NB4 (cell line): ENCODE measurements at regions not wholly inside any gene's neighbourhood (a gene's known extent, or its start where the extent isn't known, plus 50 kb on each side); places are given as distances from the start of the nearest gene placed in this dataset.

ENCODE experiments used
- MAX ChIP-seq: IDR thresholded peaks from 2 replicates; pipeline ENCODE4 v1.6.1; 2011; ENCODE audit warnings: low read depth, low read length
- MYC ChIP-seq: IDR thresholded peaks from 2 replicates; pipeline ENCODE4 v1.6.1; 2011; ENCODE audit warnings: low read depth, low read length
- POLR2A ChIP-seq: IDR thresholded peaks from 2 replicates; pipeline ENCODE4 v1.6.1; 2011; ENCODE audit warnings: mild to moderate bottlenecking; ENCODE audit not compliant: insufficient read length; ENCODE audit errors: extremely low read depth
- TF ChIP-seq, protein P1 (sequence below): IDR thresholded peaks from one replicate; pipeline ENCODE4 v1.5.1; 2012; ENCODE audit warnings: low read depth, low read length

DNA sequence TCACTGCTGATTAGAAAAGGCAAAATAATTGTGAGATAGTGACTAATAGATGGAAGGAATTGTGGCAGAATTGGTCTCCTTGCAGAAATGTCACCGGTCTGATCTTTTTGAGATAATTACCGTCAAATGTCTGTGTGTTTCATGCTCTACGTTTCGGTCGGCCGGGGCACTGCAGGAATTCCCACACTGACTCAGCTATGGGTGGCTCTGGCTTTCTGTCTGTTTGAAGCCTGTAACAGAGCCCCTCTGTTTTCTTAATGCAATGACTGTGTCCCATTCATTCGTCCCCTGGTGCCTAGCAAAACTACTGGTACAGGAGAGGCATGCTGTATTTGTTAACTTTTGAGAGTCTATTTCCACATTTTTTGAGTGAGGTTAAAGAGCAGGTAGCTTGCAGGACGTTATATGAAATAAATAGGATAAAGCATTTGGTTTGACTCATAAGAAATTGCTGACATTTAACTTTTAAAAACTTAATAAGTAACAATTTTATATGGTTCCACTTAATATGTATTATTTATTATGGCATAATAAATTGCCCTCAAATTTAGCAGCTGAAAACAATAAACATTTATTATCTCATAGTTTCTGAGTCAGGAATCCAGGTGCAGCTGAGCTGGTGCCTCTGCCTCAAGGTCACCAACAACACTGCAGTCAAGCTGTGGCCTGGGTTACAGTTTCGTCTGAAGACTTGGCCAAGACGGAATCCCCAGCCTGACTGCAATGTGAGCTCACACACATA is 53.3 kb upstream of the CTBP2 start:
- TF ChIP-seq, protein P1, sequence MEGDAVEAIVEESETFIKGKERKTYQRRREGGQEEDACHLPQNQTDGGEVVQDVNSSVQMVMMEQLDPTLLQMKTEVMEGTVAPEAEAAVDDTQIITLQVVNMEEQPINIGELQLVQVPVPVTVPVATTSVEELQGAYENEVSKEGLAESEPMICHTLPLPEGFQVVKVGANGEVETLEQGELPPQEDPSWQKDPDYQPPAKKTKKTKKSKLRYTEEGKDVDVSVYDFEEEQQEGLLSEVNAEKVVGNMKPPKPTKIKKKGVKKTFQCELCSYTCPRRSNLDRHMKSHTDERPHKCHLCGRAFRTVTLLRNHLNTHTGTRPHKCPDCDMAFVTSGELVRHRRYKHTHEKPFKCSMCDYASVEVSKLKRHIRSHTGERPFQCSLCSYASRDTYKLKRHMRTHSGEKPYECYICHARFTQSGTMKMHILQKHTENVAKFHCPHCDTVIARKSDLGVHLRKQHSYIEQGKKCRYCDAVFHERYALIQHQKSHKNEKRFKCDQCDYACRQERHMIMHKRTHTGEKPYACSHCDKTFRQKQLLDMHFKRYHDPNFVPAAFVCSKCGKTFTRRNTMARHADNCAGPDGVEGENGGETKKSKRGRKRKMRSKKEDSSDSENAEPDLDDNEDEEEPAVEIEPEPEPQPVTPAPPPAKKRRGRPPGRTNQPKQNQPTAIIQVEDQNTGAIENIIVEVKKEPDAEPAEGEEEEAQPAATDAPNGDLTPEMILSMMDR = no peak
- TF ChIP-seq POLR2A (no peak), MYC (no peak), MAX (no peak)
